Suppressor macrophage treated with lipopolysaccharide for 4 hours (primary cell): ENCODE measurements at regions not wholly inside any gene's neighbourhood (a gene's known extent, or its start where the extent isn't known, plus 50 kb on each side); places are given as distances from the start of the nearest gene placed in this dataset.

Experiments used
- DNase-seq: peaks from one replicate; pipeline ENCODE4 v3.0.0-alpha.2; 2020

- DNase-seq = no peak
These were observed 212.6 kb upstream of the LHX5 start for GRCh38 chr12:113684053-113684907.

GRCh38 chr12:113683574-113683973 lies 211.9 kb upstream of the LHX5 start:
- no peak for DNase-seq

GRCh38 chr12:113680868-113681267 lies 209.2 kb upstream of the LHX5 start:
- DNase-seq = no peak

GRCh38 chr12:113678223-113679119 lies 206.8 kb upstream of the LHX5 start:
- no peak for DNase-seq

- DNase-seq = no peak
These were observed 204.9 kb upstream of the LHX5 start for GRCh38 chr12:113676547-113676946.

GRCh38 chr12:113676117-113676516 lies 204.4 kb upstream of the LHX5 start:
- no peak for DNase-seq

- DNase-seq = no peak
These were observed 203.3 kb upstream of the LHX5 start for GRCh38 chr12:113674996-113675395.

GRCh38 chr12:113674302-113674701 lies 202.6 kb upstream of the LHX5 start:
- DNase-seq = no peak

- DNase-seq = no peak
These were observed 202.0 kb upstream of the LHX5 start for GRCh38 chr12:113673458-113674238.

- DNase-seq = no peak
These were observed 199.1 kb upstream of the LHX5 start for GRCh38 chr12:113670742-113671141.

GRCh38 chr12:113667676-113668356 lies 196.1 kb upstream of the LHX5 start:
- no peak for DNase-seq

- no peak for DNase-seq
These were observed 195.4 kb upstream of the LHX5 start for GRCh38 chr12:113667095-113667494.

- no peak for DNase-seq
These were observed 194.6 kb upstream of the LHX5 start for GRCh38 chr12:113666223-113666622.

- DNase-seq = no peak
These were observed 193.8 kb upstream of the LHX5 start for GRCh38 chr12:113665457-113665856.

GRCh38 chr12:113664224-113664681 lies 192.6 kb upstream of the LHX5 start:
- DNase-seq = no peak

- DNase-seq = no peak
These were observed 191.7 kb upstream of the LHX5 start for GRCh38 chr12:113663396-113663795.

GRCh38 chr12:113660936-113661335 lies 189.3 kb upstream of the LHX5 start:
- DNase-seq = no peak

GRCh38 chr12:113659416-113659815 lies 187.7 kb upstream of the LHX5 start:
- no peak for DNase-seq

GRCh38 chr12:113659015-113659414 lies 187.3 kb upstream of the LHX5 start:
- no peak for DNase-seq

- no peak for DNase-seq
These were observed 186.5 kb upstream of the LHX5 start for GRCh38 chr12:113658006-113658655.

- DNase-seq = no peak
These were observed 184.2 kb upstream of the LHX5 start for GRCh38 chr12:113655919-113656318.

GRCh38 chr12:113655479-113655878 lies 183.8 kb upstream of the LHX5 start:
- DNase-seq = no peak
